Breast epithelium (tissue), 3 donors: ENCODE measurements at regions not wholly inside any gene's neighbourhood (a gene's known extent, or its start where the extent isn't known, plus 50 kb on each side); places are given as distances from the start of the nearest gene placed in this dataset.

ENCODE experiments used
- CTCF ChIP-seq, 3 donors: fragments of 450-650 bp; IDR thresholded peaks; one replicate each; pipeline ENCODE4 v1.5.1; 2016 to 2017; ENCODE audit warnings: antibody characterized with exemption in 3 of 3, mild to moderate bottlenecking in 3 of 3, moderate library complexity in 3 of 3
- POLR2AphosphoS5 ChIP-seq, 3 donors: sonication (generic); formaldehyde crosslinking; IDR thresholded peaks; one replicate each; pipeline ENCODE4 v1.6.1; 2017; ENCODE audit warnings: antibody characterized with exemption in 3 of 3

- TF ChIP-seq CTCF (IDR thresholded peaks at IDR 0.05), result no peak
- TF ChIP-seq POLR2AphosphoS5 (IDR thresholded peaks at IDR 0.05), result no peak
These were observed 376.2 kb upstream of the RND3 start for GRCh38 chr2:150863691-150864090.
